GM18520 (cell line): ENCODE measurements at regions not wholly inside any gene's neighbourhood (a gene's known extent, or its start where the extent isn't known, plus 50 kb on each side); places are given as distances from the start of the nearest gene placed in this dataset.

Experiments used
- ATAC-seq: cut with Tn5 transposase; IDR thresholded peaks from one replicate; pipeline ENCODE4 v1.9.1; 2021; ENCODE audit not compliant: unreplicated experiment

- no peak for ATAC-seq
These were observed 839.4 kb upstream of the ADGRL4 start for GRCh38 chr1:79845936-79846335.

- no peak for ATAC-seq
These were observed 836.3 kb upstream of the ADGRL4 start for GRCh38 chr1:79842811-79843210.

DNA sequence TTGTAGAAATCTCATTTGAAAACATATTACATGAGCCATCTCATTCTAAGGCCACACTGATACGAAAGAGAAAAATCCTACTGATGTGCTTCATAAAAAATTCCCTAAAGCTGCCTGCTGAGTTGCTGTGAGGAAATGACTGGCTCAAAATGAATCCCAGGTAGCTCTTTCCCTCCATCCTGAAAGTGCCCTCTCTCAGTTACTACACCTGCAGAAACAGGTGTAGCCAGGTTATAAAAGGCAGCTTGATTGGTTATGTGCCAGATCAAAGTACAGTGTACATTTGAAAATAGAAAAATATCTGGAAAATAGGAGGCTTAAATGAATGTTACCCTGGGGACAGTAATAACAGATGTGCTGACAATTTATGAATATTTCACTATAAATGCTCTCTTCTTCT lies 833.4 kb upstream of the ADGRL4 start:
- no peak for ATAC-seq

DNA sequence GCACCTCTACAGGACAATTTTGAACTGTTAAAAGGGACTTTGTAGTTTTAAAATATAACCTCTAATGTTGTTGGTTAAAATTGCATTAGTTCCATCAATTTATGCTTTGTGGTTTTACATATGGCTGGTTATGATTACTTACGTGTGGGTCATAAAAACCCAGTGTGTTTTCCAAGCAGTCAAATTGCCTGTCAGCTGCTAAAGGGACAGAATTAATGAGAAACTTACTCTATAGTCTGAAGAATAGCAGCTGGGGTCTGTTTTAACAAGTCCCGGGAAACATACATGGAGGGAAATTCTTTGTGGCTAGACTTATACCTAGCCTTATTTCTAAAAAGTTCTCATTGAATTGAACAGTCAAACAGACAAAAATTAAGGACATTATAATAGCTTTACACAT lies 820.9 kb upstream of the ADGRL4 start:
- ATAC-seq = no peak

DNA sequence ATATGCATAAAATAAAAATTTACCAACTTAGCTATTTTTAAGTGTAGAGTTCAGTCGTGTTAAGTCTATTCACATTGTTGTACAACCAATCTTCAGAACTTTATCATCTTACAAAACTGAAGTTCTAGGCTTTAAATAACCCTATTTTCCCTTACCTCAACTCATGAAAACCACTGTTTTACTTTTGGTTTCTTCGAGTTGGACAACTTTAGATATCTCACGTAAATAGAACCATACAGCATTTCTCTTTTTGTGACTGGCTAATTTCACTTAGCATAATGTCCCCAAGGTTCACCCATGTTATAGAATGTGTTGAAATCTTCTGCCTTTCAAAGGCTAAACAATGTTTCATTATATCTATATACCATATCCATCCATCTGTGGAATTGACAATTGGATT lies 819.0 kb upstream of the ADGRL4 start:
- ATAC-seq = no peak

GRCh38 chr1:79822053-79822452 lies 815.5 kb upstream of the ADGRL4 start:
- no peak for ATAC-seq

- ATAC-seq = no peak
These were observed 812.6 kb upstream of the ADGRL4 start for GRCh38 chr1:79819140-79819539.

- no peak for ATAC-seq
These were observed 810.6 kb upstream of the ADGRL4 start for GRCh38 chr1:79817031-79817560.

GRCh38 chr1:79815115-79815514 lies 808.6 kb upstream of the ADGRL4 start:
- ATAC-seq = no peak

- ATAC-seq = no peak
These were observed 804.6 kb upstream of the ADGRL4 start for GRCh38 chr1:79811173-79811572.

- no peak for ATAC-seq
These were observed 802.4 kb upstream of the ADGRL4 start for GRCh38 chr1:79808816-79809475.

DNA sequence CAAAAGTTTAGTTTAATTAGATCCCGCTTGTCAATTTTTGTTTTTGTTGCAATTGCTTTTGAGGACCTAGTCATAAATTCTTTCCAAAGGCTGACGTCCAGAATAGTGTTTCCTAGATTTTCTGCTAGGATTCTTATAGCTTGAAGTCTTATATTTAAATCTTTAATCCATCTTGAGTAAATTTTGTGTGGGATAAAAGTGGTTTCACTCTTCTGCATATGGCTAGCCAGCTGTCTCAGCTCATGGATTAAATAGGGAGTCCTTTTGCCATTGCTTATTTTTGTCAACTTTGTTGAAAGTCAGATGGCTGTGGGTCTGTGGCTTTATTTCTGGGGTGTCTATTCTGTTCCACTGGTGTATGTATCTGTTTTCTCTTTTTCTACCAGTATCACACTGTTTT lies 801.3 kb upstream of the ADGRL4 start:
- ATAC-seq = no peak

GRCh38 chr1:79797487-79797886 lies 791.0 kb upstream of the ADGRL4 start:
- ATAC-seq = no peak

DNA sequence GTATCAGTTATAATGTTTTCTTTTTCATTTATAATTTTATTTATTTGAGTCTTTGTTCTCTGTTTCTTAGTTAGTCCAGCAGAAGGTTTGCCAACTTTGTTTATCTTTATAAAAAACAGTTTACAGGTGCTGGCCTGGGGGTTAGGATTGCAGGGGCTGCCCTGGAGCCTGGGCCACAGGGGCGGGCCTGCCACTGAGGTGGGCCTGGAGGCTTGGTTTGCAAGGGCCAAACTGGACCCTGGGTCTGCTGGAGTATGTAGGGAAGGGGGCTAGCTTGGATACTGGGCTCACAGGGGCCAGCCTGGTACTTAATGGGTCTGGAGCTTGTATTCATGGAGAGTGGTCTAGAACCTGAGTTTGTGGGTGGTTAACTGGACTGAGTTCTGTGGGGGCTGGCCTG lies 789.9 kb upstream of the ADGRL4 start:
- ATAC-seq = no peak

GRCh38 chr1:79792219-79792930 lies 785.8 kb upstream of the ADGRL4 start:
- ATAC-seq = no peak

GRCh38 chr1:79791488-79792218 lies 785.1 kb upstream of the ADGRL4 start:
- no peak for ATAC-seq

- no peak for ATAC-seq
These were observed 784.4 kb upstream of the ADGRL4 start for GRCh38 chr1:79790950-79791349.

GRCh38 chr1:79787631-79788030 lies 781.1 kb upstream of the ADGRL4 start:
- no peak for ATAC-seq

- no peak for ATAC-seq
These were observed 779.4 kb upstream of the ADGRL4 start for GRCh38 chr1:79785964-79786363.

DNA sequence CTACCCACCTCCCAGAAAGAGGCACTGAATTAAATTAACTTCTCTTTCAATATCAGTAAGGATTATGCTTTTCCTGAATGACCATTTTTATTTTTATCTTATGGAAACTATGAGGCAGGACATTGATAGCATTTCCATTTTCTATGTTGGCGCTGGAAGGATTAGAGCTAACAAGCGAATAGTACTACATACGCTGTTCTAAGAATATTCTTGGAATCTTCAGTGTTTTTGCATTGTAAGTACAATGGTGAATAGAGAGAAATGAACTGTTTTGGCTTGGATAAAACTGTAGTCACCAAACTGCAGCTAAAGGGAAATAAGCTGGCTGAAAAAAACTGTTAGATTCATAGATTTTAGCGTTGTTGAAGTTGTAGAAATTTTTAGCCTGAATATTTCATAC lies 779.0 kb upstream of the ADGRL4 start:
- no peak for ATAC-seq

DNA sequence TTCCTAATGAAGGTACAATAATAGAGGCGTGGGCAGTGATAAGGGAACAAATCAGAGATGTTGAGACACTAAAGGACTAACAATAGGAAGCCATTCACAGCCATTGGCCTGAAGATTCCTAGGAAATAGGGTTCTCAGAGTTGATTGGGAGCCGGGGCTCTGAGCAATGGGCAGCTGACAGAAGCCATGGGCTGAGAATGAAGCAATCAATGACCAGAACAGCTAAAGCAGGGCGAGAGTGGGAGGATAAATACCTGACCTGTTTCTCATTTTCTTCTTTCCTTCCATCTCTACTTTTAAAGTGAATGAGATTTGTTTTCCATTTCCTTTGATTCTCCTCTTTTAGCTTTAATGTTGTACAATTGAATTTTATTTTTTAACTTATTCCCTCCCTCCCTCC lies 774.7 kb upstream of the ADGRL4 start:
- ATAC-seq = no peak
